ENCODE measurements at regions not wholly inside any gene's neighbourhood (a gene's known extent, or its start where the extent isn't known, plus 50 kb on each side); places are given as distances from the start of the nearest gene placed in this dataset.

DNA sequence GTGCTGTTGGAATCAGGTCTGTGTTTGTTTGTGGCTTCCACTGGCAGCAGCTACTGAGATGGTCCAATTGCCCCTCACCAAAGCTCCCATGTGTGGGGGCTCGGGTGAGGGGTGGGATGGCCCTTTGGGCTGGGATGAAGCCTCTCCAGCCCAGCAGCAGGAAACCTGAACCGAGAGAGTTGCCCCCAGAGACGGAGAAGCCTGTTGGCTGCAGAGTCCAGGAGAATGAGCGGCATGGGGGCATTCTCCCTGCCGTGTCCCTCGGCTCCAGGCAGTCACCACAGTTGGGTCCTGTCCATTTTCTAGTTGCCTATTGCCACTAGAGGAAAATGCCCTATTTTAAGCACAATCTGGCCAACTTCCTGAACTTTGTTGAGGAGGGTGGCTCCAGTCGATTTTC, 222.2 kb upstream of the PPP2R2D start:
- peaks cover 34% of the 10 kb centered on the region for H3K27me3 ChIP-seq
- ATAC-seq, result no peak
- no peak for TF ChIP-seq EP300 (IDR thresholded peaks at IDR 0.05)
- TF ChIP-seq, protein P1, sequence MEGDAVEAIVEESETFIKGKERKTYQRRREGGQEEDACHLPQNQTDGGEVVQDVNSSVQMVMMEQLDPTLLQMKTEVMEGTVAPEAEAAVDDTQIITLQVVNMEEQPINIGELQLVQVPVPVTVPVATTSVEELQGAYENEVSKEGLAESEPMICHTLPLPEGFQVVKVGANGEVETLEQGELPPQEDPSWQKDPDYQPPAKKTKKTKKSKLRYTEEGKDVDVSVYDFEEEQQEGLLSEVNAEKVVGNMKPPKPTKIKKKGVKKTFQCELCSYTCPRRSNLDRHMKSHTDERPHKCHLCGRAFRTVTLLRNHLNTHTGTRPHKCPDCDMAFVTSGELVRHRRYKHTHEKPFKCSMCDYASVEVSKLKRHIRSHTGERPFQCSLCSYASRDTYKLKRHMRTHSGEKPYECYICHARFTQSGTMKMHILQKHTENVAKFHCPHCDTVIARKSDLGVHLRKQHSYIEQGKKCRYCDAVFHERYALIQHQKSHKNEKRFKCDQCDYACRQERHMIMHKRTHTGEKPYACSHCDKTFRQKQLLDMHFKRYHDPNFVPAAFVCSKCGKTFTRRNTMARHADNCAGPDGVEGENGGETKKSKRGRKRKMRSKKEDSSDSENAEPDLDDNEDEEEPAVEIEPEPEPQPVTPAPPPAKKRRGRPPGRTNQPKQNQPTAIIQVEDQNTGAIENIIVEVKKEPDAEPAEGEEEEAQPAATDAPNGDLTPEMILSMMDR (IDR thresholded peaks at IDR 0.05), result no peak
- no peak for TF ChIP-seq POLR2A (IDR thresholded peaks at IDR 0.05)
- no peak for TF ChIP-seq POLR2AphosphoS5 (IDR thresholded peaks at IDR 0.05)

DNA sequence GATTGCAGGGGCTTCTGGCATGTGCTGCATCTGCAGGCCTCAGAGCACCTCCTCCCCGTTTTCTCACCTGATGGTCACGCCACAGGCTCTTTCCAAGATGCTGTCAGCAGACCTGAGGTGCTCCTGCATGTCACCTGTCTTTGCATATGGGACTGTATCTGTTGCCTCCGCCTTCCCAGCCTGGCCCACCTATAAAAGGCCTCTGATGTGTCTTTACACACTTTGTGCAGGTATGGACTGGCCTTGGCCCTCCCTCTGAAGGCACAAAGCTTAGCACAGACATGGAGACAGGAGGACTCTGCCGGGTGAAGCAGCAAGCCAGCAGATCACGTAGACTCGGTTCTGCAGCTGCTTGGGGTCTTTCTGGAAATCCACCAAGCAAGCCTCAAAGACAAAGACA, 220.9 kb upstream of the PPP2R2D start:
- Histone ChIP-seq H3K36me3 (no peaks in the 10 kb centered on the region), H3K4me3 (no peak overlapping the region), H3K4me1 (no peaks in the 10 kb centered on the region), H3K27me3 (peaks cover 34% of the 10 kb centered on the region), H3K27ac (no peak overlapping the region), H3K9me3 (peaks cover 0 to 17% (median 0%) of the 10 kb centered on the region in 3 donors)
- ATAC-seq, result no peak
- WGBS, 2 donors (ENCODE audit: low coverage in 1 of 2), result 80 to 84% methylated on average over 1 to 4 of the region's 6 CpGs
- TF ChIP-seq, protein P1 (IDR thresholded peaks at IDR 0.05), result no peak
- TF ChIP-seq EP300 (IDR thresholded peaks at IDR 0.05), result no peak
- TF ChIP-seq POLR2A (IDR thresholded peaks at IDR 0.05), result no peak
- no peak for TF ChIP-seq POLR2AphosphoS5 (IDR thresholded peaks at IDR 0.05)

More for the DNA sequence above, 222.2 kb upstream of the PPP2R2D start:
- no peak overlapping the region for H3K4me3 ChIP-seq
- no peaks in the 10 kb centered on the region for H3K4me1 ChIP-seq
- no peaks in the 10 kb centered on the region for H3K36me3 ChIP-seq
- 89 to 90% methylated on average over 3 to 5 of the region's 7 CpGs for WGBS, 2 donors (ENCODE audit: low coverage in 1 of 2)
- peaks cover 0 to 23% (median 0%) of the 10 kb centered on the region in 3 donors for H3K9me3 ChIP-seq
- H3K27ac ChIP-seq, result no peak overlapping the region

DNA sequence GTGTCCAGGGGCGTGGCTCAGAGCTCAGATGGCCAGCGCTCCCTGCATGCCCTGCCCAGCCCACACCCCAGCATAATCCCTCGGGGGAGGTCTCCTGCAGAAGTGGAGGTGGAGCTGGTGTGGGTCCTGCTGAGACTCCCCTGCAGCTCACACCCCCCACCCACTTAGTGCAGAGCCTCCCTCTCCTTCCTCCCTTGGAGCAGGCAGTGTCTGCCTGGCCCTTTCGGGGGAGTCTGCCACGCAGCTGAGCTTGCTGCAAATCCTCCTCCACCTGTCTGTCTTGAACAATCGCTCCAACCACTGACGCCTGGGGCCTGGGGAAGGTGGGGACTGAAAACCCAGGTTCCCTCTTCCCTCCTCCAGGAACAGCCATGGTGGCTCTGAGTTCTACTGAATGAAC, 219.7 kb upstream of the PPP2R2D start:
- Histone ChIP-seq H3K4me1 (no peaks in the 10 kb centered on the region), H3K36me3 (no peaks in the 10 kb centered on the region), H3K4me3 (no peak overlapping the region), H3K9me3 (peaks cover 0 to 17% (median 0%) of the 10 kb centered on the region in 3 donors), H3K27ac (no peak overlapping the region), H3K27me3 (peaks cover 42% of the 10 kb centered on the region)
- no peak for ATAC-seq
- WGBS, 2 donors (ENCODE audit: low coverage in 1 of 2), result 100% methylated on average over 1 of the region's 7 CpGs; no CpG with 5 or more reads in 1 of the 2 donors
- no peak for TF ChIP-seq POLR2AphosphoS5 (IDR thresholded peaks at IDR 0.05)
- TF ChIP-seq, protein P1 (IDR thresholded peaks at IDR 0.05), result no peak
- TF ChIP-seq POLR2A (IDR thresholded peaks at IDR 0.05), result no peak
- no peak for TF ChIP-seq EP300 (IDR thresholded peaks at IDR 0.05)

DNA sequence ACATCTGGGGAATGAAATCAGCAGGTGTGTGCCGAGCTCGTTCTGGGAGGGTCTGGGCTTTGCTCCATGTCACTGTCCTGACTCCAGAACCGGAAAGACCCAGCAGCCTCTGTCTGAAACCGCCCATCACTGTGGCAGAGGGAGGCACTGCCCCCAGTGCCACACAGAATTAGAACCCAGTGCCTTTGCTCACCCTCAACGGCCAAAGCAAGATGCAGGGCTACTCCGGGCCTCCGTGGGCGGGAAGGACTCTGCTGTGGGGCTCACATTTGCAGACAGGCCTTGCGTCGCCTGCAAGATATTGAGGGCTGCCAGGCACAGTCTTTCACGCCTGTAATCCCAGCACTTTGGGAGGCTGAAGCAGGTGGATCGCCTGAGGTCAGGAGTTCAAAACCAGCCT, 219.2 kb upstream of the PPP2R2D start:
- no peaks in the 10 kb centered on the region for H3K36me3 ChIP-seq
- H3K27me3 ChIP-seq, result peaks cover 42% of the 10 kb centered on the region
- ATAC-seq, result no peak
- peaks cover 0 to 17% (median 0%) of the 10 kb centered on the region in 3 donors for H3K9me3 ChIP-seq
- no peak overlapping the region for H3K27ac ChIP-seq
- 80 to 100% methylated on average over 1 to 2 of the region's 12 CpGs for WGBS, 2 donors (ENCODE audit: low coverage in 1 of 2)
- TF ChIP-seq POLR2A (IDR thresholded peaks at IDR 0.05), result no peak
- TF ChIP-seq EP300 (IDR thresholded peaks at IDR 0.05), result no peak
- TF ChIP-seq, protein P1 (IDR thresholded peaks at IDR 0.05), result no peak
- no peak for TF ChIP-seq POLR2AphosphoS5 (IDR thresholded peaks at IDR 0.05)
- no peaks in the 10 kb centered on the region for H3K4me1 ChIP-seq
- no peak overlapping the region for H3K4me3 ChIP-seq

DNA sequence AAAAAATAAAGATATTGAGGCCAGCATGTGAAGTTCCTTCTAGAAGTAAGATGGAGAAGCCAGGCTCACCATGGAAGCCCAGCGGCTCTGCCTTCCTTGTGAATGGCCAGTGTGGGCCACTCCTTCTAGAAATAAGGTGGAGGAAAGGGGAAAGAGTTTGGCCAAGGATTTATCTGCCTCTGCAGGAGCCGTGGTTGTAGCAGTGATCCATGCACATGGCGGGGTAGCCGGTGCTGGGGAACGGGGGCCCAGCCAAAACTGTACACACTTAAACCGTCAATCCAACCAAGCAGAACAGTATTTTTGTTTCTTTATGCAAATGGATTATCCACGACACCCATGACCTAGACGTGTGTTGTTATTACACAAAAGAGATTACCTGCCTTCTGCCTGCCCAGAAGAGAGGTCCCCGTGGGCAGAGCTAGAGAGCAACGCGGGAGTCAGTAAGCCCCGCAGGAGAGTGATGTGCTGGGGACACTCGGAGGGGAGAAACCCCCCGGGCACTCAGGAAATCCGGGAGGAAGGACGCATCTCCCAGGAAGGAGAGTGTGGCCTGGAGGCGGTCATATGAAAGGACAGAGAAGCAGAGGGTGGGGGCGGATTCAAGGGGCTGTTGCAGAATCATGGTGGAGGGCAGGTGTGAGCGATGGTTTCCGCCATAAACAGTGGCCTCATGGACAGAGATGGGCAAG, 218.4 kb upstream of the PPP2R2D start:
- 85% methylated on average over 9 to 18 of the region's 20 CpGs for WGBS, 2 donors (ENCODE audit: low coverage in 1 of 2)
- ATAC-seq, result no peak
- Histone ChIP-seq H3K9me3 (peaks cover 0 to 17% (median 0%) of the 10 kb centered on the region in 3 donors), H3K27ac (no peak overlapping the region), H3K4me3 (no peak overlapping the region), H3K4me1 (no peaks in the 10 kb centered on the region), H3K27me3 (peaks cover 40% of the 10 kb centered on the region), H3K36me3 (no peaks in the 10 kb centered on the region)
- TF ChIP-seq POLR2A (IDR thresholded peaks at IDR 0.05), result no peak
- TF ChIP-seq, protein P1 (IDR thresholded peaks at IDR 0.05), result no peak
- no peak for TF ChIP-seq EP300 (IDR thresholded peaks at IDR 0.05)
- no peak for TF ChIP-seq POLR2AphosphoS5 (IDR thresholded peaks at IDR 0.05)

Measured in gastroesophageal sphincter (tissue), 4 donors.